ENCODE measurements at regions not wholly inside any gene's neighbourhood (a gene's known extent, or its start where the extent isn't known, plus 50 kb on each side); places are given as distances from the start of the nearest gene placed in this dataset.

- Histone ChIP-seq H2AFZ (ENCODE audit: low read depth, low read length) (no peak overlapping the region), H3K27me3 (ENCODE audit: insufficient read depth, low read depth, low read length) (no peaks in the 10 kb centered on the region), H3K4me3 (ENCODE audit: low read length) (no peak overlapping the region), H3K4me2 (ENCODE audit: low read length) (no peak overlapping the region), H3K79me2 (replicated peaks; ENCODE audit: insufficient read depth, low read length) (no peaks in the 10 kb centered on the region), H3K36me3 (ENCODE audit: insufficient read depth, low read length) (no peaks in the 10 kb centered on the region), H3K27ac (ENCODE audit: low read length) (no peak overlapping the region), H3K9me2 (ENCODE audit: insufficient read depth, low read length) (no peaks in the 10 kb centered on the region), H4K20me1 (ENCODE audit: insufficient read depth) (no peaks in the 10 kb centered on the region), H3K9ac (ENCODE audit: low read length) (no peak overlapping the region), H3K9me3 (ENCODE audit: low read length) (no peaks in the 10 kb centered on the region), H3F3A (ENCODE audit: insufficient read depth, low read length, poor library complexity, severe bottlenecking) (no peaks in the 10 kb centered on the region)
- TF ChIP-seq TAF1 (IDR thresholded peaks at IDR 0.05; ENCODE audit: low read depth): no peak
- TF ChIP-seq EP300 (conservative IDR thresholded peaks at IDR 0.05; ENCODE audit: poor library complexity, severe bottlenecking): no peak
- TF ChIP-seq RAD21 (conservative IDR thresholded peaks at IDR 0.05): no peak
- no peak for TF ChIP-seq EZH2 (IDR thresholded peaks at IDR 0.05; ENCODE audit: borderline replicate concordance, insufficient read depth, low read length, poor library complexity, severe bottlenecking)
- TF ChIP-seq MXI1 (conservative IDR thresholded peaks at IDR 0.05; ENCODE audit: poor library complexity, severe bottlenecking): no peak
- TF ChIP-seq CTCF (IDR thresholded peaks at IDR 0.05; ENCODE audit: poor library complexity, severe bottlenecking): no peak
- no peak for TF ChIP-seq REST (IDR thresholded peaks at IDR 0.05; ENCODE audit: borderline replicate concordance)
- no peak for TF ChIP-seq POLR2AphosphoS5 (IDR thresholded peaks at IDR 0.05)
- no peak for TF ChIP-seq SMC3 (conservative IDR thresholded peaks at IDR 0.05; ENCODE audit: poor library complexity)
Observed at GRCh38 chr1:221824025-221824424, 82.1 kb upstream of the DUSP10 start.

GRCh38 chr1:221823561-221823960 lies 81.7 kb upstream of the DUSP10 start:
- no peak overlapping the region for H3K27ac ChIP-seq (ENCODE audit: low read length)
- H3K79me2 ChIP-seq (replicated peaks; ENCODE audit: insufficient read depth, low read length): no peaks in the 10 kb centered on the region
- H3F3A ChIP-seq (ENCODE audit: insufficient read depth, low read length, poor library complexity, severe bottlenecking): no peaks in the 10 kb centered on the region
- no peak overlapping the region for H2AFZ ChIP-seq (ENCODE audit: low read depth, low read length)
- H3K9ac ChIP-seq (ENCODE audit: low read length): no peak overlapping the region
- no peak overlapping the region for H3K4me3 ChIP-seq (ENCODE audit: low read length)
- H4K20me1 ChIP-seq (ENCODE audit: insufficient read depth): no peaks in the 10 kb centered on the region
- H3K4me2 ChIP-seq (ENCODE audit: low read length): no peak overlapping the region
- no peaks in the 10 kb centered on the region for H3K27me3 ChIP-seq (ENCODE audit: insufficient read depth, low read depth, low read length)
- H3K36me3 ChIP-seq (ENCODE audit: insufficient read depth, low read length): no peaks in the 10 kb centered on the region
- H3K9me3 ChIP-seq (ENCODE audit: low read length): no peaks in the 10 kb centered on the region
- no peaks in the 10 kb centered on the region for H3K9me2 ChIP-seq (ENCODE audit: insufficient read depth, low read length)
- TF ChIP-seq TAF1 (IDR thresholded peaks at IDR 0.05; ENCODE audit: low read depth): no peak
- TF ChIP-seq CTCF (IDR thresholded peaks at IDR 0.05; ENCODE audit: poor library complexity, severe bottlenecking): no peak
- no peak for TF ChIP-seq EP300 (conservative IDR thresholded peaks at IDR 0.05; ENCODE audit: poor library complexity, severe bottlenecking)
- TF ChIP-seq SMC3 (conservative IDR thresholded peaks at IDR 0.05; ENCODE audit: poor library complexity): no peak
- TF ChIP-seq RAD21 (conservative IDR thresholded peaks at IDR 0.05): no peak
- no peak for TF ChIP-seq MXI1 (conservative IDR thresholded peaks at IDR 0.05; ENCODE audit: poor library complexity, severe bottlenecking)
- TF ChIP-seq POLR2AphosphoS5 (IDR thresholded peaks at IDR 0.05): no peak
- TF ChIP-seq REST (IDR thresholded peaks at IDR 0.05; ENCODE audit: borderline replicate concordance): no peak
- TF ChIP-seq EZH2 (IDR thresholded peaks at IDR 0.05; ENCODE audit: borderline replicate concordance, insufficient read depth, low read length, poor library complexity, severe bottlenecking): no peak

All from neural cell (in vitro differentiated cells).